ENCODE measurements at regions not wholly inside any gene's neighbourhood (a gene's known extent, or its start where the extent isn't known, plus 50 kb on each side); places are given as distances from the start of the nearest gene placed in this dataset.

GRCh38 chr10:4174197-4174596 lies 389.2 kb upstream of the KLF6 start:
- no peaks in the 10 kb centered on the region for H3K9me3 ChIP-seq (ENCODE audit: insufficient read depth, low read length)
- no peak overlapping the region for H3K27ac ChIP-seq (ENCODE audit: low read depth, low read length)
- no peak overlapping the region for H3K9ac ChIP-seq (ENCODE audit: low read length)
- no peaks in the 10 kb centered on the region for H3K9me2 ChIP-seq (replicated peaks; ENCODE audit: insufficient read depth, low read length)
- H3K27me3 ChIP-seq (ENCODE audit: low read length) = no peaks in the 10 kb centered on the region
- no peak overlapping the region for H3K4me3 ChIP-seq (ENCODE audit: insufficient read depth, low read length, poor library complexity, severe bottlenecking)
- no peaks in the 10 kb centered on the region for H3K79me2 ChIP-seq (ENCODE audit: insufficient read depth, low read length)
- H3F3A ChIP-seq (ENCODE audit: insufficient read depth) = no peaks in the 10 kb centered on the region
- no peak overlapping the region for H2AFZ ChIP-seq (ENCODE audit: low read depth, low read length, severe bottlenecking)
- no peaks in the 10 kb centered on the region for H3K36me3 ChIP-seq (ENCODE audit: low read length)
- no peak overlapping the region for H3K4me2 ChIP-seq (ENCODE audit: low read depth, low read length, poor library complexity, severe bottlenecking)
- no peaks in the 10 kb centered on the region for H4K20me1 ChIP-seq (ENCODE audit: low read depth, low read length)
- TF ChIP-seq EZH2phosphoT487 (conservative IDR thresholded peaks at IDR 0.05; ENCODE audit: low read length) = no peak
- TF ChIP-seq, protein P1, sequence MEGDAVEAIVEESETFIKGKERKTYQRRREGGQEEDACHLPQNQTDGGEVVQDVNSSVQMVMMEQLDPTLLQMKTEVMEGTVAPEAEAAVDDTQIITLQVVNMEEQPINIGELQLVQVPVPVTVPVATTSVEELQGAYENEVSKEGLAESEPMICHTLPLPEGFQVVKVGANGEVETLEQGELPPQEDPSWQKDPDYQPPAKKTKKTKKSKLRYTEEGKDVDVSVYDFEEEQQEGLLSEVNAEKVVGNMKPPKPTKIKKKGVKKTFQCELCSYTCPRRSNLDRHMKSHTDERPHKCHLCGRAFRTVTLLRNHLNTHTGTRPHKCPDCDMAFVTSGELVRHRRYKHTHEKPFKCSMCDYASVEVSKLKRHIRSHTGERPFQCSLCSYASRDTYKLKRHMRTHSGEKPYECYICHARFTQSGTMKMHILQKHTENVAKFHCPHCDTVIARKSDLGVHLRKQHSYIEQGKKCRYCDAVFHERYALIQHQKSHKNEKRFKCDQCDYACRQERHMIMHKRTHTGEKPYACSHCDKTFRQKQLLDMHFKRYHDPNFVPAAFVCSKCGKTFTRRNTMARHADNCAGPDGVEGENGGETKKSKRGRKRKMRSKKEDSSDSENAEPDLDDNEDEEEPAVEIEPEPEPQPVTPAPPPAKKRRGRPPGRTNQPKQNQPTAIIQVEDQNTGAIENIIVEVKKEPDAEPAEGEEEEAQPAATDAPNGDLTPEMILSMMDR (IDR thresholded peaks at IDR 0.05; ENCODE audit: insufficient read depth, low read length, poor library complexity, severe bottlenecking) = no peak

DNA sequence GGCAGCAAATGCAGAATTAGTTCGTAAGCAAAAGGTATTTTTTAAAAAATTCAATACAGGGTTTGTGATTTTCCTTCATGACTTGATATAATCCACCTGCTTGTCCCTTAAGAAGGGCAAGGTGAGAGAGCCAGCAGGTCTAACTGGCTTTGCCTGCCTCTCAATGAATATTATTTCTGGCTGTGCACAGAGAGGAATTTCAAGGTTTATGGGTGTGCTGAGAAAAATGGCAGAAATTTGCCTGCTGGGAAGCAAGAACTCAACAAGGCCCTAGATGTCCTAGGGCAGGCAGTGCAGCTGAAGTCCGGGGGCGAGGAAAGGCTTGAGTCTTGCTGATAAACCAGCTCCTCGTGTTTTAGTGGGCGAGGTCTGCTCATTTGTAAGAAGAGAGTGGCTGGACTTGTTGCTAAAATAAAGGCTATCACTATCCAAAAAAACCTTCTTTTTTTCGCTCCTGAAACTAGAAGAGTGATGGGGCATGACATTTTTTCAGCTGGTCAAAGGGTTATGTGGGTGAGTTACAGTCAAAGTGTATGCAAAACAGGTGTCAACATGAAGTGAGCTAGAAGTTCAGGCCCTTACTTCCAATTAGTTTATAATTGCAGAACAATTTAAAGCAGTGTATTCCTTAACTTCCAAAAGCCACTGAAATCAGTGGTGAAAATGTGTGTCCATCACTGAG lies 385.8 kb upstream of the KLF6 start:
- no peaks in the 10 kb centered on the region for H3K27me3 ChIP-seq (ENCODE audit: low read length)
- H3K36me3 ChIP-seq (ENCODE audit: low read length) = no peaks in the 10 kb centered on the region
- H3K9me2 ChIP-seq (replicated peaks; ENCODE audit: insufficient read depth, low read length) = no peaks in the 10 kb centered on the region
- H2AFZ ChIP-seq (ENCODE audit: low read depth, low read length, severe bottlenecking) = no peak overlapping the region
- TF ChIP-seq, protein P1 (IDR thresholded peaks at IDR 0.05; ENCODE audit: insufficient read depth, low read length, poor library complexity, severe bottlenecking) = no peak
- no peak for TF ChIP-seq EZH2phosphoT487 (conservative IDR thresholded peaks at IDR 0.05; ENCODE audit: low read length)
- no peaks in the 10 kb centered on the region for H3F3A ChIP-seq (ENCODE audit: insufficient read depth)
- H3K9ac ChIP-seq (ENCODE audit: low read length) = no peak overlapping the region
- no peaks in the 10 kb centered on the region for H3K9me3 ChIP-seq (ENCODE audit: insufficient read depth, low read length)
- H3K79me2 ChIP-seq (ENCODE audit: insufficient read depth, low read length) = no peaks in the 10 kb centered on the region
- no peak overlapping the region for H3K27ac ChIP-seq (ENCODE audit: low read depth, low read length)
- H3K4me2 ChIP-seq (ENCODE audit: low read depth, low read length, poor library complexity, severe bottlenecking) = no peak overlapping the region
- H4K20me1 ChIP-seq (ENCODE audit: low read depth, low read length) = no peaks in the 10 kb centered on the region
- H3K4me3 ChIP-seq (ENCODE audit: insufficient read depth, low read length, poor library complexity, severe bottlenecking) = no peak overlapping the region

GRCh38 chr10:4170181-4170580 lies 385.2 kb upstream of the KLF6 start:
- Histone ChIP-seq H3K9me3 (ENCODE audit: insufficient read depth, low read length) (no peaks in the 10 kb centered on the region), H4K20me1 (ENCODE audit: low read depth, low read length) (no peaks in the 10 kb centered on the region), H2AFZ (ENCODE audit: low read depth, low read length, severe bottlenecking) (no peak overlapping the region), H3K9ac (ENCODE audit: low read length) (no peak overlapping the region), H3K27ac (ENCODE audit: low read depth, low read length) (no peak overlapping the region), H3F3A (ENCODE audit: insufficient read depth) (no peaks in the 10 kb centered on the region), H3K27me3 (ENCODE audit: low read length) (no peaks in the 10 kb centered on the region), H3K9me2 (replicated peaks; ENCODE audit: insufficient read depth, low read length) (no peaks in the 10 kb centered on the region), H3K36me3 (ENCODE audit: low read length) (no peaks in the 10 kb centered on the region), H3K79me2 (ENCODE audit: insufficient read depth, low read length) (no peaks in the 10 kb centered on the region), H3K4me3 (ENCODE audit: insufficient read depth, low read length, poor library complexity, severe bottlenecking) (no peak overlapping the region), H3K4me2 (ENCODE audit: low read depth, low read length, poor library complexity, severe bottlenecking) (no peak overlapping the region)
- TF ChIP-seq, protein P1 (IDR thresholded peaks at IDR 0.05; ENCODE audit: insufficient read depth, low read length, poor library complexity, severe bottlenecking) = no peak
- TF ChIP-seq EZH2phosphoT487 (conservative IDR thresholded peaks at IDR 0.05; ENCODE audit: low read length) = no peak
